Skeletal muscle satellite cell (primary cell): ENCODE measurements at regions not wholly inside any gene's neighbourhood (a gene's known extent, or its start where the extent isn't known, plus 50 kb on each side); places are given as distances from the start of the nearest gene placed in this dataset.

Source experiments
- H3K27me3 ChIP-seq: 2 replicates; pipeline ENCODE4 v1.7.0; 2013; ENCODE audit warnings: low read length; ENCODE audit not compliant: control insufficient read depth, insufficient read depth
- H3K36me3 ChIP-seq: 2 replicates; pipeline ENCODE4 v1.7.0; 2013; ENCODE audit warnings: mild to moderate bottlenecking, control low read depth, low read length; ENCODE audit not compliant: insufficient read depth
- H3K4me1 ChIP-seq: 2 replicates; pipeline ENCODE4 v1.7.0; 2013; ENCODE audit warnings: low read length; ENCODE audit not compliant: control insufficient read depth, insufficient read depth
- H3K4me2 ChIP-seq: 2 replicates; pipeline ENCODE4 v1.7.0; 2013; ENCODE audit warnings: mild to moderate bottlenecking, low read length
- H3K4me3 ChIP-seq: 2 replicates; pipeline ENCODE4 v1.7.0; 2013; ENCODE audit warnings: low read length
- H3K9ac ChIP-seq: 2 replicates; pipeline ENCODE4 v1.7.0; 2013; ENCODE audit warnings: mild to moderate bottlenecking, low read depth, low read length, moderate library complexity
- H3K9me3 ChIP-seq: replicated peaks from 2 replicates; pipeline ENCODE4 v1.7.0; 2013; ENCODE audit warnings: mild to moderate bottlenecking, control low read depth, low read length

DNA sequence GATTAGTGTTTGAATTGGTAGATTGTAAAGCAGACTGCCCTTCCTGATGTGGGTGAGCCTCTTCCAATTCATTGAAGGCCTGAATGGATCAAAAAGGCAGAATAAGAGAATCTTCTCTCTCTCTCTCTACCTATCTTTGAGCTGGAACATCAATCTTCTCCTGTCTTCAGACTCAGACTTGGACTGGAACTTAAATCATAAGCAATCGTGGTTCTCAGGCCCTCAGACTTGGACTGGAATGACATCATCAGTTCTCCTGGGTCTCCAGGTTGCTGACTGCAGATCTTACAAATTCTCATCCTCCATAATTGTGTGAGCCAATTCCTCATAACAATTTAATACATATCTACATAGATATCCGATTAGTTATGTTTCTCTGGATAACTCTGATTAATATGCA, 66.8 kb downstream of the IER5 start:
- no peak overlapping the region for H3K4me3 ChIP-seq
- no peaks in the 10 kb centered on the region for H3K9me3 ChIP-seq
- H3K9ac ChIP-seq: no peak overlapping the region
- no peaks in the 10 kb centered on the region for H3K36me3 ChIP-seq
- H3K27me3 ChIP-seq: no peaks in the 10 kb centered on the region
- H3K4me2 ChIP-seq: no peak overlapping the region
- H3K4me1 ChIP-seq: peaks cover 30% of the 10 kb centered on the region

- Histone ChIP-seq H3K4me3 (no peak overlapping the region), H3K4me2 (peak overlapping the region; percentile 28), H3K9ac (no peak overlapping the region)
These were observed 71.1 kb downstream of the IER5 start for GRCh38 chr1:181159451-181160140.

GRCh38 chr1:181160322-181160721, 71.8 kb downstream of the IER5 start:
- H3K4me1 ChIP-seq: peaks cover 24% of the 10 kb centered on the region
- H3K27me3 ChIP-seq: no peaks in the 10 kb centered on the region
- peaks cover 4% of the 10 kb centered on the region for H3K9me3 ChIP-seq
- H3K4me3 ChIP-seq: no peak overlapping the region
- H3K9ac ChIP-seq: no peak overlapping the region
- no peak overlapping the region for H3K4me2 ChIP-seq
- H3K36me3 ChIP-seq: no peaks in the 10 kb centered on the region

More at GRCh38 chr1:181159451-181160140, 71.1 kb downstream of the IER5 start:
- no peaks in the 10 kb centered on the region for H3K36me3 ChIP-seq
- H3K9me3 ChIP-seq: peaks cover 4% of the 10 kb centered on the region
- peaks cover 24% of the 10 kb centered on the region for H3K4me1 ChIP-seq
- no peaks in the 10 kb centered on the region for H3K27me3 ChIP-seq

GRCh38 chr1:181160998-181161870, 72.7 kb downstream of the IER5 start:
- Histone ChIP-seq H3K9me3 (peaks cover 4% of the 10 kb centered on the region), H3K9ac (peak overlapping the region; percentile 18), H3K4me3 (no peak overlapping the region), H3K36me3 (no peaks in the 10 kb centered on the region), H3K4me2 (no peak overlapping the region), H3K4me1 (peaks cover 24% of the 10 kb centered on the region), H3K27me3 (no peaks in the 10 kb centered on the region)

- H3K4me3 ChIP-seq: no peak overlapping the region
- H3K4me1 ChIP-seq: peaks cover 24% of the 10 kb centered on the region
- no peak overlapping the region for H3K9ac ChIP-seq
- no peaks in the 10 kb centered on the region for H3K36me3 ChIP-seq
- peaks cover 4% of the 10 kb centered on the region for H3K9me3 ChIP-seq
- H3K4me2 ChIP-seq: no peak overlapping the region
- H3K27me3 ChIP-seq: peaks cover 8% of the 10 kb centered on the region
These were observed 75.2 kb downstream of the IER5 start for GRCh38 chr1:181163662-181164061.

GRCh38 chr1:181166377-181167196, 78.1 kb downstream of the IER5 start:
- peaks cover 2% of the 10 kb centered on the region for H3K4me1 ChIP-seq
- no peak overlapping the region for H3K9ac ChIP-seq
- H3K4me2 ChIP-seq: peak overlapping the region; percentile 57
- peaks cover 9% of the 10 kb centered on the region for H3K27me3 ChIP-seq
- H3K4me3 ChIP-seq: no peak overlapping the region
- H3K9me3 ChIP-seq: peaks cover 4% of the 10 kb centered on the region
- no peaks in the 10 kb centered on the region for H3K36me3 ChIP-seq

DNA sequence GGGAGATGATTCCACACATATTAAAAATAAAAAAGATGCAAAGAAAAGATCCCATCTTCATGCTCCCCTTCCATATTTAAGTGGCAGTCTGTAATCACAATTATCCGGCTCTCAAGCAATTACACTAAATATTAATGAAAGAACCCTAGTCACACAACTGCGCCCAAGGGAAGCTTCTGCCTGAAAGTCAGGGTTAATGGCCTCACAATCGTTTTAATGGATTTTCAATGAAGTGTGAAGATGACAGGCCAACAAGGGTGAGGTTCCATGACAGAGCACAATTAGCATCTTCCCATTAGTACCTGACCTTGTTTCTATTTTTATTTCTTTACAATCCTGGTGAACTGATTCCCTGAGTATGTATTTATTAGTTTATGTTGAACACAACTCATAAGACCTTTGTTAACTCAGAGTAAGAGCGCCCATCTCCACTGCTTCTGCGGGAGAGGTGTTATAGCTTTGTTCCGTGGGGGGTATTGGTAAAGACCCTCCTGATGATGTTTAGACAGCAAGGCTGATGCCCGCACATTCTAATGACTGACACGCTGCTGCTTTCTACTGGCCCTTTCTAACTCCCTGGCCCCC, 80.9 kb downstream of the IER5 start:
- H3K9me3 ChIP-seq: no peaks in the 10 kb centered on the region
- no peaks in the 10 kb centered on the region for H3K4me1 ChIP-seq
- H3K27me3 ChIP-seq: peaks cover 9% of the 10 kb centered on the region
- no peak overlapping the region for H3K4me3 ChIP-seq
- H3K36me3 ChIP-seq: no peaks in the 10 kb centered on the region
- no peak overlapping the region for H3K9ac ChIP-seq
- H3K4me2 ChIP-seq: no peak overlapping the region

DNA sequence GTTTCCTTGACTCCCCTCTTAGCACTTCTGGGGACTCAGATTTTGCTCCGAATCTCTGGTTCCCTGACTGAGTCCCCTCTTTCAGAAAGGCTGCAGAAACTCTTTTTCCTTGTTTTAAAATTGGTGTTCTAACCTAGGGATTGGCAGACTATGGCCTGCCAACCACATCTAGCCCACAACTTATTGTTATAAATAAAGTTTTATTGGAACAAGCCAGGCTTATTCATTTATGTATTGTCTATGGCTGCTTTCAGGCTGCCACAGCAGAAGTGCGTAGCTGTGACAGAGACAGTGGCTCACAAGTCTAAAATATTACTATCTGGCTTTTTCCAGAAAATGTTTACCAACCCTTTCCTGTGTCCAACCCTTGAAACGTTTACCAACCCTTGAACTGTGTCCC, 81.7 kb downstream of the IER5 start:
- Histone ChIP-seq H3K9me3 (no peaks in the 10 kb centered on the region), H3K4me1 (no peaks in the 10 kb centered on the region), H3K27me3 (peaks cover 9% of the 10 kb centered on the region), H3K4me2 (no peak overlapping the region), H3K36me3 (no peaks in the 10 kb centered on the region), H3K4me3 (no peak overlapping the region), H3K9ac (no peak overlapping the region)

DNA sequence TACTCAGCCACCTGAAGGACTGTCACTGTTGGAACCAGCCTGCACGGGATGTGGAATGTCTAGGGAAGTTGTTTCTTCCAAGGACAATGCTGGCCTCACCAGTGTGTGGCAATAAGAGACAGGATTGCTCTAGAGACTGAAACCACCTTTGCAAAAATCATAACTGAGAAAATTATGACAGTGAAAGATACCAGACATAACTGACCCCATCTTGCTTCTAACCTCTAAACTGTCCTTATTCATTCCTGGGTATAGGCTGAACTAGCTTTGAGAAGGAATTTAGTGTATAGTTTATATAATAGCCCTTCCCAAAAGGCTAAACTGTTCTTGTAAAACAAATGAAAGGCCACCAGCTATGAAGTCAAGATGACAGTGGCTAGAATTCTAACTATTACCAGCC, 83.6 kb downstream of the IER5 start:
- H3K4me3 ChIP-seq: no peak overlapping the region

GRCh38 chr1:181173761-181174447, 85.4 kb downstream of the IER5 start:
- Histone ChIP-seq H3K9me3 (no peaks in the 10 kb centered on the region), H3K4me3 (no peak overlapping the region), H3K27me3 (peaks cover 6% of the 10 kb centered on the region), H3K9ac (no peak overlapping the region), H3K36me3 (no peaks in the 10 kb centered on the region), H3K4me1 (no peaks in the 10 kb centered on the region), H3K4me2 (no peak overlapping the region)

More for the DNA sequence above, 83.6 kb downstream of the IER5 start:
- no peak overlapping the region for H3K9ac ChIP-seq
- H3K4me2 ChIP-seq: no peak overlapping the region
- H3K27me3 ChIP-seq: peaks cover 9% of the 10 kb centered on the region
- H3K9me3 ChIP-seq: no peaks in the 10 kb centered on the region
- H3K36me3 ChIP-seq: no peaks in the 10 kb centered on the region
- no peaks in the 10 kb centered on the region for H3K4me1 ChIP-seq
